ENCODE measurements at regions not wholly inside any gene's neighbourhood (a gene's known extent, or its start where the extent isn't known, plus 50 kb on each side); places are given as distances from the start of the nearest gene placed in this dataset.

- no peak for TF ChIP-seq CTCF (IDR thresholded peaks at IDR 0.05)
- no peak for TF ChIP-seq ZFX (IDR thresholded peaks at IDR 0.05; ENCODE audit: borderline replicate concordance)
These were observed 183.1 kb upstream of the RREB1 start for GRCh38 chr6:6924708-6925107.

Data from 22Rv1 (cell line).